Occipital lobe (tissue), 1 donor: ENCODE measurements at regions not wholly inside any gene's neighbourhood (a gene's known extent, or its start where the extent isn't known, plus 50 kb on each side); places are given as distances from the start of the nearest gene placed in this dataset.
"Not testable (repeated sequence)": the region's sequence is repeated elsewhere in the genome, so short reads cannot be mapped to it uniquely, and the experiment has no call there.

Source experiments
- DNase-seq: peaks from one replicate; lab custom pipeline; 2025; lab: John Stamatoyannopoulos, UW

- DNase-seq = not testable (repeated sequence)
Measured at GRCh38 chr5:162964144-162964543, 473.3 kb upstream of the CCNG1 start.

DNA sequence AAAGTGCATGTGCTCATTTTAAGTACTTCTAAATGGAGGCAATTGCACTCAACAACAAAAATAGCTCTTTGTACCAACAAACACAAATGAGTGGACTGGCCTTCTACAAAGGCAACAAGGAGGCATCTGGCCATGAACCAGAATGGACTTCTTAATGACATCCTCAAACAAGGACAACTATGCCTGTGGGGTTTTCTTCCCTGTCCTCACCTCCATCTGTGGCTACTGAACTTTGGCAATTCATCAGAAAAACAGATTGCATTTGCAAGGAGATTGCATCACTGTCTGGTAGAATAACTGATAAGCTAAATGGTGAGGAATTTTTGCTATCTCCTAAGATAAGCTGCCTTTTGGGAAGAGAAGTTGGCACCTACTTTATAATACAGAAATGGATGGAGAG lies 447.3 kb upstream of the CCNG1 start:
- DNase-seq = no peak

GRCh38 chr5:162990856-162991497 lies 446.4 kb upstream of the CCNG1 start:
- DNase-seq = no peak

DNA sequence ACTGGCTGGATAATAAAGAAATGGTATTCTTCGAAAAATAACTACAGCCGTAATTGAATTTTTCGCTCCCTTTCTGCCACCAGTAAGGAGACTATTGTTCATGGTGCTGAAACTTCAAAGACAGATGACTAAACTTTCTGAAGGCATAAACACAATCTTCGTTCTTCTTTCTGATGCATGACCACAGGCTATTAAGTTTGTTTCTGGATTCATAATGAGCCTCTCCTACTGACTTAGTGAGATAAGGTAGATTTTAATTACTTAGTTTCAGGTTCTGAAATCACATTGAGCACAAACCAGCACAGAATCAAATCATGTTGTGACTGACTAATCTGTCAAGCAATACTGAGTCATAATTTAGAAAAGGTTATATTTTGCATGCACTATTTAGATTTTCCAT lies 441.8 kb upstream of the CCNG1 start:
- no peak for DNase-seq

DNA sequence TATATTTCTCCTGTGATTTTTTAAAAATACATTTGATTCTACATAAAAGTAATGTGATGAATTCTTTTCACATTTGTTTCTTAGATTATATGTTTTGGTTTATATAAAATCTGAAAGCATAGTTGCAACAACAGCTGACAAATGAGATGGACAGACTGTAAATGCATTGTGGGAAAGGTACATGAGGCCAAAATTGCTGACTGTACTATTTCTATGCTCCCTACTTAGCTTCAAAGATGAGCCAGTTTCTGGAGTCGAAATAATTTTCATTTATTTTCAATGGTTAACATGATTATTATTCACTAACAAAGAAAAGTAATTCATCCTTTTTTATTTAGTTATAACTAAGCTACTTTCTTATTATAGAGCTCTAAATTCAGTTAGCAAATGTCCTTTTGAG lies 441.3 kb upstream of the CCNG1 start:
- no peak for DNase-seq

GRCh38 chr5:163005949-163006348 lies 431.4 kb upstream of the CCNG1 start:
- no peak for DNase-seq

GRCh38 chr5:163022582-163023128 lies 414.7 kb upstream of the CCNG1 start:
- DNase-seq = no peak

- no peak for DNase-seq
Measured at GRCh38 chr5:163023846-163024245, 413.5 kb upstream of the CCNG1 start.

DNA sequence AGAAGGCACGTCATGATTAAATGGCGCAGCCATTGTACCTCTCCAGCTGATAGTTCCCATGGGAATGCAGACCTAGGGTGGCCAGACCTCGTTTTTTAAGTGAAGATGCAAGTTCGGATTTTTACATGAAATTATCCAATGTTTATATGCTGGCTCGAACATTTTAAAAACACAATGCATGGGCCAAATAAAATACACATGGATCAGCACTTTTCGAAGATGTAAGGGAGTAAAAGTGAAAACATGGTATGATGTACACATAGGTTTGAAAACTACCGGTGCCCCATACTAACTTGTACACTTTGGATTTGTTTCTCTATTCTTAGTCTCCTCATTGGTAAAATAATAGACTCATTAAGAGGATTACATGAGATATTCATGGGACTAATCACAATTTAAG lies 412.5 kb upstream of the CCNG1 start:
- DNase-seq = no peak

- no peak for DNase-seq
Measured at GRCh38 chr5:163033656-163034055, 403.7 kb upstream of the CCNG1 start.

DNA sequence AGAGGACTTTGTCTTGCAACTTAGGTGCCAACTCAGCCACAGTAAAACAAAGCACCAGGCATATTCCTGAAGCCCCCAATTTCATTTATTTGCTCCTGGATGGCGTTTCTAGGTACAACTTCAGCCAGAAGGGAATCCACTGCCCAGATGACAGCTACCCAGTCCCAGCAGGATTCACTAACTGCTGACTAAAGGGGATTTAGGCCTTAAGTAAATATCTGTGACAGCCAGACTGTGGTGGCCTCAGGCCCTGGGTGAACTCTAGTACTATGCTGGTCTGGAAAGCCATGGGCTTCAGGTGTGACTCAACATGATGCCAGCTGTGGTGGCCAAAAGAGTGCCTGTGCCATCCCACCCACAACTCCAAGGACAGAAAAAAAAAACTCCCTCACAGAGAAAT lies 396.1 kb upstream of the CCNG1 start:
- DNase-seq = no peak

DNA sequence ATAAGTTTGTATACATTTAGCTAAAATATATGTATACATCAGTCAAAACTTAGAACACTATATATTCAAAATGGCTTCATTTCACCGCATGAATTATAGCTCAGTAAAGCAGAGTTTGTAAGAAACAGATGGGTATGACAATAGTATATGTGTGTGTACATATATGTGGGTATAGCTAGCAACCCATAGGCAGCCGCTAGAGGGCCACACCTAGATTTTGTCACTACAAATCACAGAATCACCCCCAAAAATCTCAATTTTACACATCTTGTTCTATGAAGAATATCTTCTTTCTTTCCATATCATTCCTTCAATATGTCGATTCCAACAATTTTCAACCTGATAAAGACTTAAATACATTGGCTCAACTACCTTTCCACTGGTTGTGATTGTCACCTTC lies 357.8 kb upstream of the CCNG1 start:
- DNase-seq = no peak

GRCh38 chr5:163089230-163089629 lies 348.2 kb upstream of the CCNG1 start:
- DNase-seq = no peak

DNA sequence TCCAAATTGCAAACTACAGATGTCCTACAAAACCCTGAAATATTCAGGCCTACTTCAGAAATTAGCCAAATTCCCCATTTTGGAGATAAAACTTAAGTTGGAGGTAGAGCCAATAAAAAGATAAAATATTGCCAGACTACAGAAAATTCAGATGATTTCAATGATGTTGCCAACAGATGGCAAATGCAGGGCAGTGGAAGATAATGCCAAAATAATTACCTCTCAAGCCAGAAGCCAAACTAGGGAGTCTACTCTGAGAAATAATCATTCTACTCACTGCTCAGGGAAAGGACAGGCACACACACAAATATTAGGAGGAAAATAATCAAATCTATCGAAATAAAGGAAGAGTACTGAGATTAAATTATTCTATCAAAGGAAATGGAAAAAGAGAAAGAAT lies 347.5 kb upstream of the CCNG1 start:
- DNase-seq = no peak

DNA sequence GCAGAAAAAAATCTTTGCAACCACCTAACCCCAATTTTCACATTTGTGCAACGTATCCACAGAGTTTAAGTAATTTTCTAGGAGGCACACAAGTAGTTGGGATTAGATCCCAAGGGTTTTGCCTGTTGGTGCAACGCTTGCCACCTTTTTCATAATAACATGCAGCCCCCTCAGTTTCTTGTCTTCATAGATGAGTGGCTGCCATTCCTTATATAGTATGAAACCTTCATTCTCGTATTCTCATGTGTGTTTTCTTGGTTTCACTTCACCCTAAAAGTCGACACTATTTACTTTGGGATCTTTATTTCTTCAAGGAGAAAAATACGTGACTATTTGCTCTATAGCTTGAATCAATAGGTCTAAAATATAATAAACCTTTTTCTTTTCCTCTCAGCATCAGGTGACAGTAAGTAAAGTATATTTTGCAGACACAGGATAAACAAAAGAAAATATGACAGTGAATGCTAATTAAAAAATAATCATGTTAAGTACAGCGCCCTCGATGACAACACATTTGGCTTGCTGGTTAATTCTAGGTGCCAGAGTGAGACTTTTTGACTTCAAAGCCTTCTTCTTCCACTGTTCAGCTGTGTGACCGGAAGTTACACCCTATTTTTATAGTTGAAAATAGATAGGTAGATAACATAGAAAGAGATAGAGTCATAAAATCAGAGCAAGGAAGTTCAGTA lies 342.8 kb upstream of the CCNG1 start:
- DNase-seq = no peak

DNA sequence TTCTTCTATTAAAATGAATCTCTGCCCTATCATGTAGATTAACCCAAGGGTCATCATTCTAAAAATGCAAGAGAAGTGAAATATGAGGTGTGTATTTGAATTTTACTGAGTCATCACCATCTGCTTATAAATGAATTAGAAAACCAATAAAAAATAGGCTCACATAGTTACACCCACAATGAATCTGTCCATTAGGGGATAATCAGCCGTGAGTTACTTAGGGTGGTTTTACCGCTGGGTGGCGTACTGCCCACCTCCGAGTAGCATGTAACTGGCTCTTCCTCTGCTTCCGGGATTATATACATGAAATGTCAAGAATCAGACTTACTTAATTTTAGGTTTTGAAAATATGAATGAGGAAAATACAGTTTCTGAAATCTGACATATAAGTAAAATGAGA lies 332.9 kb upstream of the CCNG1 start:
- DNase-seq = no peak

DNA sequence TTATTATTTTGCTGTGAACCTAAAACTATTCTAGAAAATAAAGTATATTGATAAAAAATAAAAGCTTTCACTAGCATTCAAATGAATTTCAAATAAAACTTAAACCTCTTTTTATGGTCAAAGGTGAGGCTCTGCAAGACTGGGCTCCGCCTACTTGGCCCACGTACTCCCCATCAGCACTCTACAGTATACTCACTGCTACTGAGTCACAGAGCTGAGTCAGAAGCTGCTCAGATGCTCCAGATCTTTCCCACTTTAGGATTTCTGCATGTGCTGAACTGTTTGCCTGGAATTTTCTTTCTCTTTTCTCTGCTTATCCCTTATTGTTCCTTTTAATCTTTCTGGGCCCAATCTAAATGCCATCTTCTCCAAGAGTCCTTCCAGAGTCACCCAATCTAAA lies 331.9 kb upstream of the CCNG1 start:
- DNase-seq = peak; percentile 18

DNA sequence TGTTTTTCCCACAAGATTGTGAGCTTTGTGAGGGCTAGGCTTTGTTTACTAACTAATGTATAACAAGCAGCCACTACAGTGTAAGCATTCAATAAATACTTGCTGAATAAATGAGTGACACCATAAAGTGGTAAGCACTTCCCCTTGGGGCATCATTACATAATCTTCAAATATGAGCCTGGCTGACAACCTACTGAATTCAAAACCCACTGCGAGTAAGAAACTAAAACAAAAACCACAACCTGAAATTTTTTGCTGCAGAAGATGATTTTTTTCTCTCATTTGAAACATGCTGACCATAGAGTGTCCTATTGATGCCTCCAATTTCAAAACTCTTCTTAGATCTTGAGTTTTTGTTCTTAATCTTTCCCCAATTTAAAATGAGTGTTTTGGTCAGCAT lies 331.3 kb upstream of the CCNG1 start:
- no peak for DNase-seq

DNA sequence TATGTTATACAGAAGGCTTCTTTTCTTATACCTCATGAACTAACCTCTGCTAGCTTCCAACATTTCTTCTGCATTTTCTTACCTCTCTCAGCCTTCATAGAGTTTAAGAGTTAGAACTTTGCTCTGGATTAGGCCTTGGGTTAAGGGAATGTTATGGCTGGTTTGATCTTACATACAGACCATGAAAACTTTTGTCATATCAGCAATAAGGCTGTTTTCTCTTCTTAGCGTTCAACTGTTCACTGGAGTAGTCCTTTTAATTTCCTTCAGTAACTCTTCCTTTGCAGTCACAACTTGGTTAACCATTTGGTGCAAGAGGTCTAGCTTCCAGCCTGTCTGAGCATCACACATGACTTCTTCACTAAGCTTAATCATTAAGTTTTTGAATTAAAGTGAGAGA lies 329.0 kb upstream of the CCNG1 start:
- DNase-seq = no peak

GRCh38 chr5:163115011-163115410 lies 322.4 kb upstream of the CCNG1 start:
- DNase-seq = no peak

DNA sequence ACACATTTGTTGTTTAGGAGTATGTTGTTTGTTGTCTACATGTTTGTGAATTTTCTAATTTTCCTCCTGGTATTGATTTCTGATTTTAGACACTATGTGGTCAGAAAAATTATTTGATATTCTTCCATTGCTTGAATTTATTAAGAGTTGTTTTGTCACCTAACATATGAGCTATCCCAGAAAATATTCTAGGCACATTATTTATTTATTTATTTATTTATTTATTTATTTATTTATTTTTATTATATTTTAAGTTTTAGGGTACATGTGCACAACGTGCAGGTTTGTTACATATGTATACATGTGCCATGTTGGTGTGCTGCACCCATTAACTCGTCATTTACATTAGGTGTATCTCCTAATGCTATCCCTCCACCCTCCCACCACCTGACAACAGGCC lies 320.8 kb upstream of the CCNG1 start:
- not testable (repeated sequence) for DNase-seq

GRCh38 chr5:163134061-163134460 lies 303.3 kb upstream of the CCNG1 start:
- no peak for DNase-seq

DNA sequence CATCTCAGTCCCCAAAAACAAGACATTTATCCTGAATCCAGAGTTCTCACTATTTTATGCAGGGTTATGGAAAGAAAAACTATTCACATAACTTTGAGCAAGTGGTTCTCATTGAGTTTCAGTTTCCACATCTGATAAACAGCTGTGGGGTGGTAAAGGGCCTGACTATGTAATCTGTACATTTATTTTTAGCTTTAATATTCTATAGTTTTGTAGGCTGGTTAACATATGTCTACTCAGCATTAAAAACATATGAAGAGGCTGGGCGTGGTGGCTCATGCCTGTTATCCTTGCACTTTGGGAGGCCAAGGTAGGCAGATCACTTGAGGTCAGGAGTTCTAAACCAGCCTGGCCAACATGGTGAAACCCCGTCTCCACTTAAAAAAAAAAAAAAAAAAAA lies 301.5 kb upstream of the CCNG1 start:
- no peak for DNase-seq
